ENCODE measurements at regions not wholly inside any gene's neighbourhood (a gene's known extent, or its start where the extent isn't known, plus 50 kb on each side); places are given as distances from the start of the nearest gene placed in this dataset.

GRCh38 chr21:16198546-16198945 lies 468.8 kb downstream of the USP25 start:
- TF ChIP-seq POLR2AphosphoS5 (IDR thresholded peaks at IDR 0.05; ENCODE audit: low read depth) (no peak), CTCF (conservative IDR thresholded peaks at IDR 0.05; ENCODE audit: low read depth in 2 of 2) (no peak), JUNB (IDR thresholded peaks at IDR 0.05; ENCODE audit: unreplicated experiment) (no peak), EZH2 (IDR thresholded peaks at IDR 0.05; ENCODE audit: low read depth, unreplicated experiment) (no peak), REST (IDR thresholded peaks at IDR 0.05; ENCODE audit: unreplicated experiment) (no peak), ZNF114 (CRISPR knock-in tag; IDR thresholded peaks at IDR 0.05) (no peak), ZNF331 (CRISPR knock-in tag; IDR thresholded peaks at IDR 0.05; ENCODE audit: low read depth) (no peak), EZH2phosphoT487 (IDR thresholded peaks at IDR 0.05; ENCODE audit: unreplicated experiment) (no peak), CREB1 (CRISPR knock-in tag; IDR thresholded peaks at IDR 0.05; ENCODE audit: low read depth) (no peak)

Data from GM23338 (cell line).